Mesendoderm (in vitro differentiated cells): ENCODE measurements at regions not wholly inside any gene's neighbourhood (a gene's known extent, or its start where the extent isn't known, plus 50 kb on each side); places are given as distances from the start of the nearest gene placed in this dataset.
A peak's percentile ranks its signal among the peaks of the same experiment; 100 is the strongest.
"Not testable (repeated sequence)": the region's sequence is repeated elsewhere in the genome, so short reads cannot be mapped to it uniquely, and the experiment has no call there.

Experiments used
- DNase-seq: peaks from one replicate; pipeline ENCODE4 v3.0.0; 2013
- H2AK5ac ChIP-seq: 2 replicates; pipeline ENCODE4 v1.6.1; 2013; ENCODE audit warnings: low read length, inconsistent platforms
- H2BK120ac ChIP-seq: 2 replicates; pipeline ENCODE4 v1.6.1; 2013; ENCODE audit warnings: low read depth, mild to moderate bottlenecking, low read length, moderate library complexity, mixed read lengths
- H2BK15ac ChIP-seq: replicated peaks from 2 replicates; pipeline ENCODE4 v1.6.1; 2013; ENCODE audit warnings: low read depth, mild to moderate bottlenecking, moderate library complexity
- H2BK5ac ChIP-seq: 2 replicates; pipeline ENCODE4 v1.6.1; 2013; ENCODE audit warnings: low read length, inconsistent platforms
- H3K18ac ChIP-seq: 2 replicates; pipeline ENCODE4 v1.6.1; 2013; ENCODE audit warnings: mild to moderate bottlenecking, low read length, mixed read lengths
- H3K23ac ChIP-seq: one replicate; pipeline ENCODE4 v1.6.1; 2013; ENCODE audit warnings: low read length
- H3K27ac ChIP-seq: 2 replicates; pipeline ENCODE4 v1.5.1; 2013; ENCODE audit warnings: low read depth, mild to moderate bottlenecking, inconsistent platforms, low read length, moderate library complexity
- H3K27me3 ChIP-seq: 2 replicates; pipeline ENCODE4 v1.6.1; 2013; ENCODE audit warnings: low read length, control low read depth, mild to moderate bottlenecking, inconsistent platforms; ENCODE audit not compliant: insufficient read depth, poor library complexity
- H3K36me3 ChIP-seq: 2 replicates; pipeline ENCODE4 v1.6.1; 2013; ENCODE audit warnings: low read length, inconsistent platforms; ENCODE audit not compliant: control insufficient read depth, insufficient read depth
- H3K4ac ChIP-seq: one replicate; pipeline ENCODE4 v1.6.1; 2013; ENCODE audit warnings: low read depth, mild to moderate bottlenecking, low read length, moderate library complexity
- H3K4me1 ChIP-seq: 2 replicates; pipeline ENCODE4 v1.6.1; 2013; ENCODE audit warnings: low read depth, low read length, inconsistent platforms; ENCODE audit not compliant: control insufficient read depth
- H3K4me2 ChIP-seq: 2 replicates; pipeline ENCODE4 v1.6.1; 2013; ENCODE audit warnings: low read length
- H3K4me3 ChIP-seq: 2 replicates; pipeline ENCODE4 v1.5.1; 2013; ENCODE audit warnings: mild to moderate bottlenecking, low read length
- H3K56ac ChIP-seq: one replicate; pipeline ENCODE4 v1.6.1; 2013; ENCODE audit warnings: low read length
- H3K79me1 ChIP-seq: 2 replicates; pipeline ENCODE4 v1.6.1; 2013; ENCODE audit warnings: low read length, inconsistent platforms
- H3K79me2 ChIP-seq: 2 replicates; pipeline ENCODE4 v1.6.1; 2013; ENCODE audit warnings: mild to moderate bottlenecking, low read length; ENCODE audit not compliant: control insufficient read depth, insufficient read depth
- H3K9ac ChIP-seq: 2 replicates; pipeline ENCODE4 v1.6.1; 2013; ENCODE audit warnings: low read length, inconsistent platforms
- H4K5ac ChIP-seq: one replicate; pipeline ENCODE4 v1.6.1; 2013; ENCODE audit warnings: low read length
- H4K8ac ChIP-seq: one replicate; pipeline ENCODE4 v1.6.1; 2013; ENCODE audit warnings: low read depth, mild to moderate bottlenecking, control low read depth, low read length, moderate library complexity
- WGBS: extraction: QIAGEN DNeasy Blood & Tissue Kit; methylation state at CpG from one replicate; pipeline ENCODE4 v1.1.7; 2013; ENCODE audit warnings: low lambda C conversion rate, missing lambda C conversion rate; ENCODE audit not compliant: insufficient coverage; ENCODE audit errors: extremely low coverage; 5-methylcytosine and 5-hydroxymethylcytosine counted together

- not testable (repeated sequence) for H3K27me3 ChIP-seq, H3K79me1 ChIP-seq, H3K4me3 ChIP-seq, H3K56ac ChIP-seq, H3K4me2 ChIP-seq, H2AK5ac ChIP-seq, H3K4me1 ChIP-seq, H4K8ac ChIP-seq, H3K23ac ChIP-seq, H3K36me3 ChIP-seq, H3K27ac ChIP-seq, H3K9ac ChIP-seq, H3K18ac ChIP-seq, H4K5ac ChIP-seq, H2BK15ac ChIP-seq, DNase-seq, H2BK5ac ChIP-seq, H3K4ac ChIP-seq, H2BK120ac ChIP-seq, H3K79me2 ChIP-seq
- WGBS = no CpG with 5 or more reads among the region's 2 CpGs
Measured at GRCh38 chr13:52324831-52325230, 81.1 kb downstream of the THSD1 start.

GRCh38 chr13:52319876-52320275 is 86.1 kb downstream of the THSD1 start:
- H3K23ac ChIP-seq = no peak overlapping the region
- no peak overlapping the region for H3K27ac ChIP-seq
- H3K9ac ChIP-seq = no peak overlapping the region
- H3K27me3 ChIP-seq = no peaks in the 10 kb centered on the region
- H3K4ac ChIP-seq = no peak overlapping the region
- H3K18ac ChIP-seq = no peak overlapping the region
- no CpG with 5 or more reads among the region's 2 CpGs for WGBS
- H4K5ac ChIP-seq = no peak overlapping the region
- no peaks in the 10 kb centered on the region for H3K4me1 ChIP-seq
- no peak overlapping the region for H3K56ac ChIP-seq
- H3K4me3 ChIP-seq = no peak overlapping the region
- H4K8ac ChIP-seq = no peak overlapping the region
- no peak overlapping the region for H2BK120ac ChIP-seq
- no peak overlapping the region for H2BK5ac ChIP-seq
- H3K79me1 ChIP-seq = no peaks in the 10 kb centered on the region
- H3K4me2 ChIP-seq = no peak overlapping the region
- no peak for DNase-seq
- H3K36me3 ChIP-seq = no peaks in the 10 kb centered on the region
- H2BK15ac ChIP-seq = no peak overlapping the region
- no peak overlapping the region for H2AK5ac ChIP-seq
- H3K79me2 ChIP-seq = no peaks in the 10 kb centered on the region

- not testable (repeated sequence) for H2AK5ac ChIP-seq, H3K79me1 ChIP-seq, H2BK5ac ChIP-seq, H3K4me2 ChIP-seq, H3K18ac ChIP-seq, H3K36me3 ChIP-seq, H3K56ac ChIP-seq, H3K4ac ChIP-seq, H3K27ac ChIP-seq, H3K4me1 ChIP-seq, H3K23ac ChIP-seq, H2BK120ac ChIP-seq, H2BK15ac ChIP-seq, H4K5ac ChIP-seq, H3K4me3 ChIP-seq, H3K9ac ChIP-seq, H4K8ac ChIP-seq, H3K27me3 ChIP-seq, H3K79me2 ChIP-seq
- no CpG with 5 or more reads among the region's 6 CpGs for WGBS
- DNase-seq = peak; percentile 8
Measured at GRCh38 chr13:52309833-52310232, 96.1 kb downstream of the THSD1 start.

- H3K4me1 ChIP-seq, H2BK5ac ChIP-seq, H3K4me2 ChIP-seq, H3K23ac ChIP-seq, H3K27me3 ChIP-seq, H4K5ac ChIP-seq, H3K36me3 ChIP-seq, H2BK120ac ChIP-seq, H3K27ac ChIP-seq, H3K9ac ChIP-seq, H2BK15ac ChIP-seq, H3K56ac ChIP-seq, H3K4ac ChIP-seq, H3K79me1 ChIP-seq, DNase-seq, H3K79me2 ChIP-seq, H3K18ac ChIP-seq, H2AK5ac ChIP-seq, H3K4me3 ChIP-seq, H4K8ac ChIP-seq: not testable (repeated sequence)
- WGBS = no CpG with 5 or more reads among the region's 1 CpG
Measured at GRCh38 chr13:52306336-52306735, 99.6 kb downstream of the THSD1 start.

- not testable (repeated sequence) for H3K23ac ChIP-seq, H3K4me3 ChIP-seq, H3K27ac ChIP-seq, H3K27me3 ChIP-seq, H3K4me2 ChIP-seq, H2BK5ac ChIP-seq, H2AK5ac ChIP-seq, H3K36me3 ChIP-seq, H3K56ac ChIP-seq, H3K79me2 ChIP-seq, H2BK15ac ChIP-seq, H2BK120ac ChIP-seq, H3K79me1 ChIP-seq, H3K18ac ChIP-seq, DNase-seq, H3K9ac ChIP-seq, H4K8ac ChIP-seq, H3K4me1 ChIP-seq, H4K5ac ChIP-seq, H3K4ac ChIP-seq
- WGBS = no CpG with 5 or more reads among the region's 1 CpG
Measured at GRCh38 chr13:52303098-52303497, 102.9 kb downstream of the THSD1 start.

- not testable (repeated sequence) for H2BK15ac ChIP-seq, H3K4me1 ChIP-seq, H3K36me3 ChIP-seq, H3K79me1 ChIP-seq, H3K27ac ChIP-seq, H3K4me3 ChIP-seq, H3K4ac ChIP-seq, H3K27me3 ChIP-seq, H2AK5ac ChIP-seq, H4K5ac ChIP-seq, H3K18ac ChIP-seq, H3K4me2 ChIP-seq, H2BK120ac ChIP-seq, DNase-seq, H2BK5ac ChIP-seq, H3K23ac ChIP-seq, H4K8ac ChIP-seq, H3K56ac ChIP-seq, H3K79me2 ChIP-seq, H3K9ac ChIP-seq
- WGBS = no CpG with 5 or more reads among the region's 6 CpGs
Measured at GRCh38 chr13:52302688-52303087, 103.3 kb downstream of the THSD1 start.
